ENCODE measurements at regions not wholly inside any gene's neighbourhood (a gene's known extent, or its start where the extent isn't known, plus 50 kb on each side); places are given as distances from the start of the nearest gene placed in this dataset.
"Not testable (repeated sequence)": the region's sequence is repeated elsewhere in the genome, so short reads cannot be mapped to it uniquely, and the experiment has no call there.

DNA sequence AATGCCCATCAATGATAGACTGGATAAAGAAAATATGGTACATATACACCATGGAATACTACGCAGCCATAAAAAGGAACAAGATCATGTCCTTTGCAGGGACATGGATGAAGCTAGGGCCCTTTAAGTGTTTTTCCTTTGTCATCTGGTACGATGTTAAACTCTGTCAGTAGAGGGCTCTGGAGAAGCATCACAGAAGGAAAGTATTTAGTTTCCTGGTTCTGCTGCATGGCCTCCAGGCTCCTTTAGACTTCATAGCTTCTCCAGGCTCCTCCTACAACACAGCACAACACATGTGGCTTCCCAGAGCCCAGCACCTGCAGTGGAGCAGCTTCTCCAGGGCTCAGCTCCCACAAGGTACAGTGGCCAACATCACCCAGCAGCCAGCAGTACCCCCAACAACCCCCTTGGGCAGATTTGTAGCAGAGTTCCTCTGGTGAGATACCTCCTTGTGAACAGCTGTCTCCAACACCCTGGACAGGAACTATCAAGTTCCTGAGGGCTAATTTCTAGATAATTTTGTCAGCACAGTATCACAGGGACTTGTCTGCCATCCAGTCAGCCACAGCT, 63.4 kb downstream of the KCTD12 start:
- H3K36me3 ChIP-seq (ENCODE audit: control insufficient read depth, insufficient read depth, low read length), result no peaks in the 10 kb centered on the region

DNA sequence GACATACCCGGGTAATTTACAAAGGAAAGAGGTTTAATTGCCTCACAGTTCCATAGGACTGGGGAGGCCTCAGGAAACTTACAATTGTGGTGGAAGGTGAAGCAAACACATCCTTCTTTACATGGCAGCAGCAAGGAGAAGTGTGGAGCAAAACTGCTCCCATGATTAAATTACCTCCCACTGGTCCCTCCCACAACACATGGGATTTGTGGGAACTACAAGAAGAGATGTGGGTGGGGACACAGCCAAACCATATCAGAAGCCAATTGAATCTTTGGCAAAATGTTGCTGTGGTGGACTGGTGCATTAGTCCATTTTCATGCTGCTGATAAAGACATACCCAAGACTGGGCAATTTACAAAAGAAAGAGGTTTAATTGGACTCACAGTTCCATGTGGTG, 65.0 kb downstream of the KCTD12 start:
- DNase-seq (ENCODE audit: low read depth); H3K27me3 ChIP-seq (ENCODE audit: control insufficient read depth, insufficient read depth, low read length); H3K4me3 ChIP-seq (ENCODE audit: low read depth, low read length); H3K36me3 ChIP-seq (ENCODE audit: control insufficient read depth, insufficient read depth, low read length): not testable (repeated sequence)

More for the DNA sequence above, 63.4 kb downstream of the KCTD12 start:
- no peaks in the 10 kb centered on the region for H3K27me3 ChIP-seq (ENCODE audit: control insufficient read depth, insufficient read depth, low read length)
- no peak for DNase-seq (ENCODE audit: low read depth)
- TF ChIP-seq, protein P1, sequence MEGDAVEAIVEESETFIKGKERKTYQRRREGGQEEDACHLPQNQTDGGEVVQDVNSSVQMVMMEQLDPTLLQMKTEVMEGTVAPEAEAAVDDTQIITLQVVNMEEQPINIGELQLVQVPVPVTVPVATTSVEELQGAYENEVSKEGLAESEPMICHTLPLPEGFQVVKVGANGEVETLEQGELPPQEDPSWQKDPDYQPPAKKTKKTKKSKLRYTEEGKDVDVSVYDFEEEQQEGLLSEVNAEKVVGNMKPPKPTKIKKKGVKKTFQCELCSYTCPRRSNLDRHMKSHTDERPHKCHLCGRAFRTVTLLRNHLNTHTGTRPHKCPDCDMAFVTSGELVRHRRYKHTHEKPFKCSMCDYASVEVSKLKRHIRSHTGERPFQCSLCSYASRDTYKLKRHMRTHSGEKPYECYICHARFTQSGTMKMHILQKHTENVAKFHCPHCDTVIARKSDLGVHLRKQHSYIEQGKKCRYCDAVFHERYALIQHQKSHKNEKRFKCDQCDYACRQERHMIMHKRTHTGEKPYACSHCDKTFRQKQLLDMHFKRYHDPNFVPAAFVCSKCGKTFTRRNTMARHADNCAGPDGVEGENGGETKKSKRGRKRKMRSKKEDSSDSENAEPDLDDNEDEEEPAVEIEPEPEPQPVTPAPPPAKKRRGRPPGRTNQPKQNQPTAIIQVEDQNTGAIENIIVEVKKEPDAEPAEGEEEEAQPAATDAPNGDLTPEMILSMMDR (IDR thresholded peaks at IDR 0.05; ENCODE audit: insufficient read depth, low read length, poor library complexity, severe bottlenecking), result peak; percentile 11
- H3K4me3 ChIP-seq (ENCODE audit: low read depth, low read length), result no peak overlapping the region

DNA sequence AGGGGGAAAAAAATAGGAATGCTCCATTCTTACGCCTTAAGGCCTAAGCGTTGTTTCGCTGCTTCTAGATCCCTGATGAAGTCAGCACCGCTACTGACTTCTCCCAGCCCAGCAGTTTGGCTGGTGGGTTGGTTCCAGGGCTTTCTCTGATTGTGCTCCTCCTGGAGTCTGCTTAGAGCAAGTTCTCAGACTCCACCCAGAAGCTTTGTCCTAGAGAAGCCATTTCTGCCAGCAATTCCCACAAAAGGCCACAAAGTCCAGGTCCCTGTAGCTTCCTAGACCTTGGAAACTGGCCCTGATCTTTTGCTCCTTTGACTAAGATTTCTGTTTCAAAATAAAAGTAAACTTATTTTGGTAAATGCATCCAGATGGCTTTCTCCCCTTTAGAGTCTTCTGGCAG, 65.4 kb downstream of the KCTD12 start:
- H3K4me3 ChIP-seq (ENCODE audit: low read depth, low read length), result no peak overlapping the region
- DNase-seq (ENCODE audit: low read depth), result no peak
- peaks cover 2% of the 10 kb centered on the region for H3K27me3 ChIP-seq (ENCODE audit: control insufficient read depth, insufficient read depth, low read length)
- H3K36me3 ChIP-seq (ENCODE audit: control insufficient read depth, insufficient read depth, low read length), result no peaks in the 10 kb centered on the region
- TF ChIP-seq, protein P1 (IDR thresholded peaks at IDR 0.05; ENCODE audit: insufficient read depth, low read length, poor library complexity, severe bottlenecking), result no peak

DNA sequence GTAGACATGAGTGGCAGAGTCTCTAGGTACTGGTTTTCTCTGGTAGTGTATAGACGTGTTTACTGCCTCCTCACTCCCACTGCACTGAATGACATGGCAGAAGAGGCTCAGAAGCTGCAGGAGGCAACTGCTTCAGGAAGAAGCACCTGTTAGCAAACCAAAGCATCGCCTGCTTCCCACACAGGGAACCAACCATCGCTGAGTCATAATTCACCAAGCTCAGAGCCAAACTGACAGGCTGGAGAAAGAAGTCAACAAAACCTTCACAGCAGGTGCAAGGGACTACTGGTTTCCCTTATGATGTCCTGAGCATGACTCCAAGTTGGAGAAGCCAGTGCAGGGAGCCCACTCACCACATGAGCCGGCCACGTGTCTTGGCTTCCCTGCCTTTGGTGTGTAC, 69.8 kb downstream of the KCTD12 start:
- no peaks in the 10 kb centered on the region for H3K36me3 ChIP-seq (ENCODE audit: control insufficient read depth, insufficient read depth, low read length)
- H3K27me3 ChIP-seq (ENCODE audit: control insufficient read depth, insufficient read depth, low read length), result peaks cover 2% of the 10 kb centered on the region
- TF ChIP-seq, protein P1 (IDR thresholded peaks at IDR 0.05; ENCODE audit: insufficient read depth, low read length, poor library complexity, severe bottlenecking), result no peak
- no peak overlapping the region for H3K4me3 ChIP-seq (ENCODE audit: low read depth, low read length)
- no peak for DNase-seq (ENCODE audit: low read depth)

DNA sequence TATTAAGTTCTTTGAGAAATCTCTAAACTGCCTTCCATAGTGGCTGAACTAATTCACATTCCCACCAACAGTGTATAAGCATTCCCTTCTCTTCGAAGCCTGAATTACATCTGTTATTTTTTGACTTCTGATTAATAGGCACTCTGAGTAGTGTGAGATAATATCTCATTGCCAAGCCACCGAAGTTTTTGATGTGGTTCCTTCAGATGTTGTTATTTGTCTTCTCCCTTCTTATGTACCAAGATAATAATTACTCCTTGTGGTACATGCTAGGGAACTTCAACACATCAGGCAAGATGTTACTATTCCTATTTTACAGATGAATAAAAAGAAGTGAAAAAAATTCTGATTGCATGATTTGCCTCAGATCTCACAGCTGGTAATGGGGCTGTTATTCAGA, 70.9 kb downstream of the KCTD12 start:
- Histone ChIP-seq H3K27me3 (ENCODE audit: control insufficient read depth, insufficient read depth, low read length) (peaks cover 2% of the 10 kb centered on the region), H3K4me3 (ENCODE audit: low read depth, low read length) (no peak overlapping the region), H3K36me3 (ENCODE audit: control insufficient read depth, insufficient read depth, low read length) (no peaks in the 10 kb centered on the region)
- TF ChIP-seq, protein P1 (IDR thresholded peaks at IDR 0.05; ENCODE audit: insufficient read depth, low read length, poor library complexity, severe bottlenecking), result no peak
- DNase-seq (ENCODE audit: low read depth), result no peak

DNA sequence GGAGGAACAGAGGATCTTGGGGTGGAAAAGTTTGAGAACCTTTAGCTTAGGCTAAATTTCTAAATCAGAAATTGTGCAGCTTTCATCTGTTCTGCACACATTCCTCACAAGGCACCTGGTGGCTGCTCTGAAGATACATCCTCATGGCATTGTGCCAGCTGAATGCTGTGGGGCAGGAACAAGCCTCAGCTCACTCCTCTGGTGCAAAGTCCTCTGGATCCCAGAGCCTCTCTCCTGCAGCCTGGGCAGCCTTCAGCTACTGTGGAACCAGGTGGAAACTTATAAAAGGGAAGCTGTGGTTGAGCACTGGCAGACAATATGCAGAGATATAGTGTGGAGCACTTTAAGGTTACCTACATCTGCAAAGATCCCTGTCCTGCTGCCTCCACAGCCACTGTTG, 72.3 kb downstream of the KCTD12 start:
- no peak for DNase-seq (ENCODE audit: low read depth)
- TF ChIP-seq, protein P1 (IDR thresholded peaks at IDR 0.05; ENCODE audit: insufficient read depth, low read length, poor library complexity, severe bottlenecking), result no peak

More for the DNA sequence above, 72.3 kb downstream of the KCTD12 start:
- no peaks in the 10 kb centered on the region for H3K36me3 ChIP-seq (ENCODE audit: control insufficient read depth, insufficient read depth, low read length)
- H3K27me3 ChIP-seq (ENCODE audit: control insufficient read depth, insufficient read depth, low read length), result peaks cover 2% of the 10 kb centered on the region
- H3K4me3 ChIP-seq (ENCODE audit: low read depth, low read length), result no peak overlapping the region

All from kidney epithelial cell (primary cell).